ENCODE measurements at regions not wholly inside any gene's neighbourhood (a gene's known extent, or its start where the extent isn't known, plus 50 kb on each side); places are given as distances from the start of the nearest gene placed in this dataset.

GRCh38 chr9:99464568-99464967 lies 242.5 kb downstream of the SEC61B start:
- H3K9ac ChIP-seq (ENCODE audit: low read depth, low read length, poor library complexity, severe bottlenecking): no peak overlapping the region
- no peak overlapping the region for H3K4me3 ChIP-seq (ENCODE audit: low read length, poor library complexity, severe bottlenecking)
- H3F3A ChIP-seq (ENCODE audit: low read depth): no peaks in the 10 kb centered on the region
- H2AFZ ChIP-seq (ENCODE audit: low read length): no peak overlapping the region
- no peaks in the 10 kb centered on the region for H3K79me2 ChIP-seq (ENCODE audit: insufficient read depth, low read length)
- no peak for TF ChIP-seq EZH2phosphoT487 (IDR thresholded peaks at IDR 0.05; ENCODE audit: borderline replicate concordance)
- TF ChIP-seq, protein P1, sequence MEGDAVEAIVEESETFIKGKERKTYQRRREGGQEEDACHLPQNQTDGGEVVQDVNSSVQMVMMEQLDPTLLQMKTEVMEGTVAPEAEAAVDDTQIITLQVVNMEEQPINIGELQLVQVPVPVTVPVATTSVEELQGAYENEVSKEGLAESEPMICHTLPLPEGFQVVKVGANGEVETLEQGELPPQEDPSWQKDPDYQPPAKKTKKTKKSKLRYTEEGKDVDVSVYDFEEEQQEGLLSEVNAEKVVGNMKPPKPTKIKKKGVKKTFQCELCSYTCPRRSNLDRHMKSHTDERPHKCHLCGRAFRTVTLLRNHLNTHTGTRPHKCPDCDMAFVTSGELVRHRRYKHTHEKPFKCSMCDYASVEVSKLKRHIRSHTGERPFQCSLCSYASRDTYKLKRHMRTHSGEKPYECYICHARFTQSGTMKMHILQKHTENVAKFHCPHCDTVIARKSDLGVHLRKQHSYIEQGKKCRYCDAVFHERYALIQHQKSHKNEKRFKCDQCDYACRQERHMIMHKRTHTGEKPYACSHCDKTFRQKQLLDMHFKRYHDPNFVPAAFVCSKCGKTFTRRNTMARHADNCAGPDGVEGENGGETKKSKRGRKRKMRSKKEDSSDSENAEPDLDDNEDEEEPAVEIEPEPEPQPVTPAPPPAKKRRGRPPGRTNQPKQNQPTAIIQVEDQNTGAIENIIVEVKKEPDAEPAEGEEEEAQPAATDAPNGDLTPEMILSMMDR (conservative IDR thresholded peaks at IDR 0.05; ENCODE audit: low read length): no peak
- H3K36me3 ChIP-seq (ENCODE audit: insufficient read depth, low read length): no peaks in the 10 kb centered on the region
- no peak overlapping the region for H3K4me2 ChIP-seq (ENCODE audit: low read depth, low read length, poor library complexity, severe bottlenecking)
- no peaks in the 10 kb centered on the region for H3K9me2 ChIP-seq (replicated peaks; ENCODE audit: low read depth, low read length)
- no peaks in the 10 kb centered on the region for H4K20me1 ChIP-seq (ENCODE audit: insufficient read depth, low read length, poor library complexity, severe bottlenecking)
- H3K27me3 ChIP-seq (ENCODE audit: insufficient read depth, low read length, poor library complexity, severe bottlenecking): no peaks in the 10 kb centered on the region
- no peaks in the 10 kb centered on the region for H3K9me3 ChIP-seq (ENCODE audit: insufficient read depth, low read depth, low read length)
- no peaks in the 10 kb centered on the region for H3K4me1 ChIP-seq (ENCODE audit: insufficient read depth, low read length, poor library complexity, severe bottlenecking)

- no peak for TF ChIP-seq EZH2phosphoT487 (IDR thresholded peaks at IDR 0.05; ENCODE audit: borderline replicate concordance)
- TF ChIP-seq, protein P1 (conservative IDR thresholded peaks at IDR 0.05; ENCODE audit: low read length): no peak
- H3K4me3 ChIP-seq (ENCODE audit: low read length, poor library complexity, severe bottlenecking): no peak overlapping the region
- no peaks in the 10 kb centered on the region for H3K79me2 ChIP-seq (ENCODE audit: insufficient read depth, low read length)
- H3K36me3 ChIP-seq (ENCODE audit: insufficient read depth, low read length): no peaks in the 10 kb centered on the region
- H3K9me2 ChIP-seq (replicated peaks; ENCODE audit: low read depth, low read length): no peaks in the 10 kb centered on the region
- no peak overlapping the region for H3K9ac ChIP-seq (ENCODE audit: low read depth, low read length, poor library complexity, severe bottlenecking)
- H3K9me3 ChIP-seq (ENCODE audit: insufficient read depth, low read depth, low read length): no peaks in the 10 kb centered on the region
- no peaks in the 10 kb centered on the region for H4K20me1 ChIP-seq (ENCODE audit: insufficient read depth, low read length, poor library complexity, severe bottlenecking)
- H3K4me2 ChIP-seq (ENCODE audit: low read depth, low read length, poor library complexity, severe bottlenecking): no peak overlapping the region
- no peaks in the 10 kb centered on the region for H3F3A ChIP-seq (ENCODE audit: low read depth)
- H3K27me3 ChIP-seq (ENCODE audit: insufficient read depth, low read length, poor library complexity, severe bottlenecking): no peaks in the 10 kb centered on the region
- no peak overlapping the region for H2AFZ ChIP-seq (ENCODE audit: low read length)
- no peaks in the 10 kb centered on the region for H3K4me1 ChIP-seq (ENCODE audit: insufficient read depth, low read length, poor library complexity, severe bottlenecking)
Measured at GRCh38 chr9:99465231-99465907, 243.3 kb downstream of the SEC61B start.

DNA sequence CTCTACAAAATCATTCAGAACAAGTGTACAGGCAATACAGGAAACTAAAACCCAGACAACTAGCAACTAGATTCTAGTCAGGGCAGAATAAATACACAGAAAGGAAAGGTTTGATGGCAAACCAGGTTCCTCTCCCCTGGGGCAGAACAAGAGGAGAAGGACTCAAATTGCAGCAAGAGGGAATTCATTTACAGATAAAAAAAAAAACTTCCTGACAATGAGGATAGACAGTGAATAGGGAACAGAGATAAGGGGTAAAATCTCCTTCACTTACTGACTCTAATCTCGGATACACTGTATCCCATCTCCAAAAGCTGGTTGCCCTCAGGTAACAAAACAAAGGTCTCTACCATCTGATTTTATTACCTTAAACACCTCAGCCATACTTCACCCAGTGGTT lies 244.0 kb downstream of the SEC61B start:
- no peak overlapping the region for H3K4me3 ChIP-seq (ENCODE audit: low read length, poor library complexity, severe bottlenecking)
- no peak overlapping the region for H3K4me2 ChIP-seq (ENCODE audit: low read depth, low read length, poor library complexity, severe bottlenecking)
- no peaks in the 10 kb centered on the region for H4K20me1 ChIP-seq (ENCODE audit: insufficient read depth, low read length, poor library complexity, severe bottlenecking)

More for the DNA sequence above, 244.0 kb downstream of the SEC61B start:
- Histone ChIP-seq H3K9me2 (replicated peaks; ENCODE audit: low read depth, low read length) (no peaks in the 10 kb centered on the region), H3K36me3 (ENCODE audit: insufficient read depth, low read length) (no peaks in the 10 kb centered on the region), H3K27me3 (ENCODE audit: insufficient read depth, low read length, poor library complexity, severe bottlenecking) (no peaks in the 10 kb centered on the region), H3K4me1 (ENCODE audit: insufficient read depth, low read length, poor library complexity, severe bottlenecking) (no peaks in the 10 kb centered on the region), H3K79me2 (ENCODE audit: insufficient read depth, low read length) (no peaks in the 10 kb centered on the region), H3F3A (ENCODE audit: low read depth) (no peaks in the 10 kb centered on the region), H3K9me3 (ENCODE audit: insufficient read depth, low read depth, low read length) (no peaks in the 10 kb centered on the region), H2AFZ (ENCODE audit: low read length) (no peak overlapping the region), H3K9ac (ENCODE audit: low read depth, low read length, poor library complexity, severe bottlenecking) (no peak overlapping the region)
- TF ChIP-seq, protein P1 (conservative IDR thresholded peaks at IDR 0.05; ENCODE audit: low read length): no peak
- TF ChIP-seq EZH2phosphoT487 (IDR thresholded peaks at IDR 0.05; ENCODE audit: borderline replicate concordance): no peak
